ENCODE measurements at regions not wholly inside any gene's neighbourhood (a gene's known extent, or its start where the extent isn't known, plus 50 kb on each side); places are given as distances from the start of the nearest gene placed in this dataset.

DNA sequence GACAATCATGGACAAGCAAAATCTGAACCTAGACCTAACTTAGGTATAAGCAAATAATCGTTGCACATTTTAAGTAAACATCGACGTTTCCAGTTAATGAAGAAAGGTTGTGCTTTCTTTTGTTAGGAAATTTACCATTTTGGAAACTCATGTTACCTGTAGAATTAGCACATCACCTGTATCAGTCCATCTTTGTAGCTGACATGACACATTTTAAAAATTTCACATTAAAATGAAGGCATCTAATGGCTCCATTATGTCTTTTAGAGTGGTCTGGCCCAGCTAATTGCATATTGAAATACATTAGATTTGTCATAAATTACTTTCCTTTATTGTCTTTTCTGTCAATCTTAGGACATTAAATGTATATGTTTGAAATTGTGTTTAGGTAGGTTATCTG, 119.0 kb upstream of the MGAT5 start:
- Histone ChIP-seq H3K27ac (ENCODE audit: low read length) (no peak overlapping the region), H3K36me3 (ENCODE audit: insufficient read depth, low read length) (no peaks in the 10 kb centered on the region), H3K9me2 (ENCODE audit: insufficient read depth, low read length) (no peaks in the 10 kb centered on the region), H3K27me3 (ENCODE audit: insufficient read depth, low read depth, low read length) (no peaks in the 10 kb centered on the region), H3K9me3 (ENCODE audit: low read length) (no peaks in the 10 kb centered on the region), H3K9ac (ENCODE audit: low read length) (no peak overlapping the region), H3K79me2 (replicated peaks; ENCODE audit: insufficient read depth, low read length) (peaks cover 16% of the 10 kb centered on the region), H4K20me1 (ENCODE audit: insufficient read depth) (no peaks in the 10 kb centered on the region), H2AFZ (ENCODE audit: low read depth, low read length) (no peak overlapping the region), H3K4me3 (ENCODE audit: low read length) (no peak overlapping the region), H3F3A (ENCODE audit: insufficient read depth, low read length, poor library complexity, severe bottlenecking) (no peaks in the 10 kb centered on the region), H3K4me2 (ENCODE audit: low read length) (no peak overlapping the region)
- TF ChIP-seq CTCF (IDR thresholded peaks at IDR 0.05; ENCODE audit: poor library complexity, severe bottlenecking) (no peak), TAF1 (IDR thresholded peaks at IDR 0.05; ENCODE audit: low read depth) (no peak), RAD21 (conservative IDR thresholded peaks at IDR 0.05) (no peak), EP300 (conservative IDR thresholded peaks at IDR 0.05; ENCODE audit: poor library complexity, severe bottlenecking) (no peak), SMC3 (conservative IDR thresholded peaks at IDR 0.05; ENCODE audit: poor library complexity) (no peak), EZH2 (IDR thresholded peaks at IDR 0.05; ENCODE audit: borderline replicate concordance, insufficient read depth, low read length, poor library complexity, severe bottlenecking) (no peak), POLR2AphosphoS5 (IDR thresholded peaks at IDR 0.05) (no peak), MXI1 (conservative IDR thresholded peaks at IDR 0.05; ENCODE audit: poor library complexity, severe bottlenecking) (no peak), REST (IDR thresholded peaks at IDR 0.05; ENCODE audit: borderline replicate concordance) (no peak)

DNA sequence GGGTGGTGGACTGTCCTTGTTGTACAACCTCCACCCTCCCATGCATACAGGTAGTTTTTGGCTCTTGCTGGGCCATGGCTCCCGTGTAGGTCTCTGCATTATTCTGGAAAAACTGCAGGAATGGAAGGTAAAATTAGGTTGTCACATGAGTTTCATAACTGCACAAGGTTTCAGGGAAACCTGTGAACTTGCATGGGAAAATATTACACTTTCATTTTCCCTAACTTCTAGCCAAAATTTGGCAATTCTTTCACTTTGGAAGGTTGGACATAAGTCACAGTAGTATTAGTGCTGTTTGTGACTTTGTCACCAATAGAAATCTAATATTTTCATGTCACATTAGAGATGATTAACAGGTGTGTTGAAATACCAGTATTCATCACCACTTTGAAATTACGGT, 118.1 kb upstream of the MGAT5 start:
- Histone ChIP-seq H3K4me2 (ENCODE audit: low read length) (no peak overlapping the region), H2AFZ (ENCODE audit: low read depth, low read length) (no peak overlapping the region), H3K79me2 (replicated peaks; ENCODE audit: insufficient read depth, low read length) (peaks cover 16% of the 10 kb centered on the region), H3K36me3 (ENCODE audit: insufficient read depth, low read length) (no peaks in the 10 kb centered on the region), H4K20me1 (ENCODE audit: insufficient read depth) (no peaks in the 10 kb centered on the region), H3K27me3 (ENCODE audit: insufficient read depth, low read depth, low read length) (no peaks in the 10 kb centered on the region), H3K27ac (ENCODE audit: low read length) (no peak overlapping the region), H3F3A (ENCODE audit: insufficient read depth, low read length, poor library complexity, severe bottlenecking) (no peaks in the 10 kb centered on the region), H3K9me3 (ENCODE audit: low read length) (no peaks in the 10 kb centered on the region), H3K9me2 (ENCODE audit: insufficient read depth, low read length) (no peaks in the 10 kb centered on the region), H3K4me3 (ENCODE audit: low read length) (no peak overlapping the region), H3K9ac (ENCODE audit: low read length) (no peak overlapping the region)
- TF ChIP-seq TAF1 (IDR thresholded peaks at IDR 0.05; ENCODE audit: low read depth) (no peak), RAD21 (conservative IDR thresholded peaks at IDR 0.05) (no peak), POLR2AphosphoS5 (IDR thresholded peaks at IDR 0.05) (no peak), EZH2 (IDR thresholded peaks at IDR 0.05; ENCODE audit: borderline replicate concordance, insufficient read depth, low read length, poor library complexity, severe bottlenecking) (no peak), MXI1 (conservative IDR thresholded peaks at IDR 0.05; ENCODE audit: poor library complexity, severe bottlenecking) (no peak), REST (IDR thresholded peaks at IDR 0.05; ENCODE audit: borderline replicate concordance) (no peak), EP300 (conservative IDR thresholded peaks at IDR 0.05; ENCODE audit: poor library complexity, severe bottlenecking) (no peak), SMC3 (conservative IDR thresholded peaks at IDR 0.05; ENCODE audit: poor library complexity) (no peak)
